ACHN (cell line): ENCODE measurements at regions not wholly inside any gene's neighbourhood (a gene's known extent, or its start where the extent isn't known, plus 50 kb on each side); places are given as distances from the start of the nearest gene placed in this dataset.

Experiments used
- DNase-seq: peaks from one replicate; pipeline ENCODE4 v3.0.0-alpha.2; 2015
- in situ Hi-C: cut with HindIII; loops from 2 replicates; pipeline ENCODE4 v1.10.0; 2017; ENCODE audit warnings: low sequenced_read_pairs, low pct_ligation_motif_present, low pct_unique_long_range_greater_than_20kb

DNA sequence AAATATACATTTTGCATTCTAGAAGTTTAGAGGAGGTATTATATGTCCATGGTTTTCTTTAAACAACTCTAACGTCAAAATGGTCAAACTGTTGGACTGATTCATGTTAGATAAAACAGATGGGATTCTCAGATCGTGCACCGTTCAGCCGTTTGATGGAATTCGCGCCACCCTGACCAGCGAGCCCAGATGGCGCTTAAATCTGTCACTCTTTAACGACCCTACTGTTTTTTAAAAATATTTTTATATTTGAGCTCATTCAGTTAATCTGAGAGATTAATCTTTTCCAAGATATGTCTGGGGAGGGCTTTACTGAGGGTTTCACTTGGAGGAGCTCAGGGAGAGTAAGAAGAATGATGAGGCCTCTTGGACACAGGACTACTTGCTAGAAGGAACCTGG lies 164.4 kb downstream of the TM9SF2 start:
- in situ Hi-C loops = no loop called here
- DNase-seq = no peak

DNA sequence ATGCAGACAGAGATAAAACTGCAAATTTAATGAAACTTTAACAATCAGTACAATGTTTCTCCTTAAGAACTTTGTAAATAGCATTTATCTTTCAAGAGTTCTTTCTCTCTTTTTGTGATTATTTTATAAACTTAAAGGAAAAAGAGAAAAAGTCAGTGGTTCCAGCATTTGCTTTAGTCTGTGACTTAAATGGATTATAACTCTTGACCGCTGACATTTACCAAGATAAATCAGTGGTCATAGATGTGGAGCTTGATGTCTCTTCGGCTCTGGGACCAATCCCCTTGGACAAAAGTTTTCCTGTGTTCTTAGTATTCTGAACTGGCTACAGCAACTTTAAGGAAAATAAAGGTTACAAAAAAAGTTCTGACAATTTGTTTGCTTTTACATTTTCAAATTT lies 162.6 kb downstream of the TM9SF2 start:
- in situ Hi-C loops = no loop called here

DNA sequence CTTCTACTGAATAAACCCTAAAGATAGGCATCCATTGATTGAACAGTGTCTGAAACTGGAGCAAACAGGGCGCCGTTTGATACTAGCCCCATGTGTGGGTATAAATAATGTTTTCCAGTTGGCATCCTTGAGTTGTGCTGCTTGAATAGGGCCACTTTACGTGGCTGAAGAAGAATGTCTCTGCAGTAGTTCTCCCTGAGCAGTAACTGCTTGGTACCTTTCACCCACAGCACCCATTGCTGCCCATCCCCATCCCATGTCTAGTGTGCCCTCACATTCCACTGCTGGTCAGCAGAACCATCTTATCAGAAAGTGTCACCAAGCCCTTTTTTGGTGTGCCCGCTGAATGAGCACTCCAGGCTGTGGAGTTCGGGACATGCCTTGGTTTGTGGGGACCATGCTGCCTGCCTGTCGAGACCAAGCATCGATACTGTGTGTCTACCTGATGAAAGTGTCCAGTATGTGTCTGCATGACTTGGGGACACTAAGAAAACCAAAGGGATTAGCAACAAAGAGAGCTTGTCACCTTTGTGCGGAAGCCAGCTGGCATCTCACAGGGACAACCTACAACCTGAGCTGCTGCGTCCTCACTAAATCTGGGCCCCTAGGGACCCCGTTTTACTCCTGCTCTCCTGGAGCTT lies 162.0 kb downstream of the TM9SF2 start:
- no peak for DNase-seq
- in situ Hi-C loops = no loop called here

More for the DNA sequence above, 162.6 kb downstream of the TM9SF2 start:
- DNase-seq = no peak

DNA sequence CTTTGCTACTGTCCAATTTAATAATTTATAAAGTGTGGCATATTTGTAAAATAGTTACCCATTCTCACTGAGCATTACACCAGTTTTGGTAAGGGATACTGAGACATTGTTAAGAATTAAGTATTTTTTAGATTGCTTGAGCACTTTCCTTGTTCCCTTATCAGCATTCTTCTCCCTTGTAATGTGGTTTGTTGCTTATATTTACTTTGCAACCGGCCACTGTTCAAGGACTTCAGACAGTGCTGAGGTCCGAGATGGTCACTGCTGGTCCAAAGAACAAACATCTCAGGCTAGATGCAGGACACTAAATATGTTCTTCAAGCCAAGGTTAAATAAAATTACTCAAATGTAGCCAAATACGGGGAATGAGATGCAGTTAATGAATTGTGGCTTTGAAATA lies 161.4 kb downstream of the TM9SF2 start:
- no peak for DNase-seq
- in situ Hi-C loops = no loop called here

DNA sequence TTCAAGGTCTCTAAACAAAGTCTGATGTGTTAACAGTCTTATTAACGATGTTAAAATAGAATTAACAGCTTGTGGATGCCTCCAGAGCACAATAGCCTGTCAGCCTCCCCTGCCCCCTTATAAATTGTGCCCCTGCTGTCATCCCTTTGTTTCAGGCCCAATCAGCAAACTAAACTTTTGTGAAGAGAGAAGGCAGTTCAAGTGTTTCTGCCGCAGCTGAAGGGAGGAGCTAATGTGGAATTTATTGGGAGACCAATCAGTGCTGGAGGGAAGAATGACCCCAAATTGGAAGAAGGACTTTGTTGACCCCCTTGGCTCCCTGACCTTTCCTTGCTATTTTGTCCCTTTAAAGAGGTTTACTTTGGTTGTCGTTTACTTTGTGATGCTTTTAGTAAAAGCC lies 160.5 kb downstream of the TM9SF2 start:
- no peak for DNase-seq
- in situ Hi-C loops = no loop called here

DNA sequence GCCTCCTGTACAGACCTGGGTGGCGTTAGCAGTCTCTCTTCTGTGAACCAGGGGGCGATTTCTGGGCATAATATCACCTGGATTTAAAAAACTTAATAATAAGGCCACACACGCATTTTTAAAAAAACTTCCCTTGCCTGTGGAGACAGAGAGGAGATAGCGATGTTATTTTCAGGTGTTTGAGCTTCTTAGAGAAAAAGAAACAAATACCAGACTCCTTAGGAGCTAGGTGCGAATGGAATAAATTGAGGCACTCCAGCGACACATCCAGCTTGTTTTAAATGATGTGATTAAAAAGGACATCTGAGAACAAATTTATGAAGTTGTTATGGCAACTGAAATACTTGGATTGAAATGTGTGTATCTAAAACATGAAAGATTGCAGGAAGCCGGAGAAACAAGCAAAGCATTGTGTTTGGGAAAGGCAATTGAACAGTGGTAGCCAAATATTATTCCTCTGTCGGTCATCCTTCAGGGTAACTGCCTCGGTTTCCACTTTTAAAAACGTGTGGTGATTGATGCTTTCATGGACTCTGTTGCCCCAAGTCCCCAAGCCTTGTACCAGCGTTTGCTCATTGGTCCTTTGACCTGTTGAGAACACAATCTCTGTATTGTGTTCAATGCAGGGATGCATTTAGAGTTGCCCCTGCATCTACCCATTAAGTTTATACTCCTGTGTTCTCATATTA lies 158.7 kb downstream of the TM9SF2 start:
- no peak for DNase-seq
- in situ Hi-C loops = no loop called here

DNA sequence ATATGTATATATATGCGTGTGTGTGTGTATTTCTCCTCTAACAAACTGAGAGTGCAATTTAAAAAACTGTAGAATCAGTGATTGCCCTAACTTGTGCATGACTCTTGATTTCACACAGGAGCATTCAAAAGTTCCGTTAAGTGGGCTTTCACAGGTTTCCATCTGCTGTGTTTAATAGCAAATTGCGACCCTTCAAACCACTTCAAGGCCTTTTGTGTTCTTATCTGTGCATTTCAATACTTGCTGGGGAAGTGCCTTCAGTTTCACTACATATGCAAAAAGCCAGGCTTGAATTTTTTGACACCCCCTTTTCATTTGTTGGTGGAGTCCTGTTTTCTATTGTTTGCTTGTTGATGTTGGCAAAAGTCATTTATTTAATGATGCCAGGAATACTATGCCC lies 158.0 kb downstream of the TM9SF2 start:
- in situ Hi-C loops = no loop called here

DNA sequence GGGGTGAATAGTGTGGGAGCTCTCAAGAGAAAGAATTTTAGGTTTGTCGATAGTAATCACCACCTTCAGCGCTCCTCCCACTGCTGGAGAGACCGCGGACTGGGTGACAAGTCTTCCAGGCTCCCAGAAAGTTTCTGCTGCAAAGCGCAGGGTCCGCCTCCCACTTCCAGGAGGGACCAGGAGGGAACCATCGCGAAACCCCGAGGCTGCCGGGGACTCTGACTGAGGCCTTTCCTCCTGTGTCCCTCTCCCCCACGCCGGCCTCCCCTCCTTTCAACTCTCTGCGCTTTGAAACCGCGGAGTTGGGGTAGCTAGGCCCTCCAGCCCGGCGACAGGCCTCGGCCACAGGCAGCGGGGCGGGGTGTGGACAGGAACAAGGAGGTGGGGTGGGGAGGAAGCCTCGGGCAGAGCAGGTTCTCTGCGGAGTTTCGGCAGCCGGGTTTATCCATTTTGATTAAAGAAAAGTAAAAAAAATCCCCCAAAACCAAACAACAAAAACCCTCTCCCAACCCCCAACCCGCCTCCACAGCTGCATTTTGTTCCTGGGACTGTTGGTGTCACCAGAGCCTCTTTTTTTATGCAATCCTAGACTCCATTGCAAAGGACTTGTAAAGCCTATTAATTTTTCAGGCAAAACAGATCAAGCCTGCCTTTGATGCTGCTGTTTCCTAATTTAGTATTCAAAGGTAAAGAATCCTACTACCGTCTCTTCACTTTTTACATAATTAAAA lies 157.2 kb downstream of the TM9SF2 start:
- in situ Hi-C loops = no loop called here
- DNase-seq = peak; percentile 59

More for the DNA sequence above, 158.0 kb downstream of the TM9SF2 start:
- DNase-seq = no peak

DNA sequence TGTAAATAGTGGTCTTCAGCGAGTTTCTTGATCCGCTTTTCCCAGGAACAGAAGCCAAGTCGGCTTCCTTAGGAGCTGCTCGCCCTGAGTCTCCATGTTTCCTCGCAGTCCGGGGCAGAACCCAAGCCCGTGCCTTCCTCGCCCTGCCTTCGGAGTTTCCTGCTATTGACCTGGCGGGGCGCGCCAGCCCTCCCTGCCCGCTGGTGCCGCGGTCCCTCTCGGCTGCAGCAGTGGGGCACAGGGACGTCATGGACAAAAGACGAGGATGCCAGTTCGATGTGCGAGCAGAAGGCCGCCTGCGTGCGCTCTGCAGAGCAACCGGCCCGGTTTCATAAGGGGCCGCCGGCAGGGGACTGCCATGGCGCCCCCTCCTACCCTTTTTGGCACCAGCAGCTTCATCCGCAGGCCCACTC lies 156.6 kb downstream of the TM9SF2 start:
- no peak for DNase-seq
- in situ Hi-C loops = no loop called here

DNA sequence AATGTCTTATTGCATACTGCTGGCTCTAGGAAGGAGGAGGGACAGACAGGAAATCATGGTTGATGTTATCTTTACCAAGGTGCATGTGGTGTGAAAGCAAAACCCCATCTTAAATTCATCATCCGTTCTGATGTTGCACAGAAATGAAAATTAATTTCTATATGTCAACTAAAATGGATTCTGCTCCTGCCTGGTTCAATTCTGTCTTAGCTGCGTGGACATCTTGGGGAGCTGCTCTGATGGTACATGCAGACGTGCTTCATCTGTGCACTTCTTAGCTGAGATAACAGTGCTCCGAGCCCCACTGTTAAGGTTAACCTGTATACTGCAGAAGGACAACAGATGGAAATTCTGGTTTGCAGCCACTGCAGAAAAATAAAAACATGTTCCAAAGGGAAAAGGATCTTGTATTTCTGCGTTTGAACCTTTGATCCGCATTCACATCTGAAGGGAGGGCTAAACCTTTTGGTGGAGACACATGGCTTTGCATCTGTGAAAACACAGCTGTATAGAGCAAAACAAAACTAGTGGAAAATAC lies 155.6 kb downstream of the TM9SF2 start:
- DNase-seq = no peak

DNA sequence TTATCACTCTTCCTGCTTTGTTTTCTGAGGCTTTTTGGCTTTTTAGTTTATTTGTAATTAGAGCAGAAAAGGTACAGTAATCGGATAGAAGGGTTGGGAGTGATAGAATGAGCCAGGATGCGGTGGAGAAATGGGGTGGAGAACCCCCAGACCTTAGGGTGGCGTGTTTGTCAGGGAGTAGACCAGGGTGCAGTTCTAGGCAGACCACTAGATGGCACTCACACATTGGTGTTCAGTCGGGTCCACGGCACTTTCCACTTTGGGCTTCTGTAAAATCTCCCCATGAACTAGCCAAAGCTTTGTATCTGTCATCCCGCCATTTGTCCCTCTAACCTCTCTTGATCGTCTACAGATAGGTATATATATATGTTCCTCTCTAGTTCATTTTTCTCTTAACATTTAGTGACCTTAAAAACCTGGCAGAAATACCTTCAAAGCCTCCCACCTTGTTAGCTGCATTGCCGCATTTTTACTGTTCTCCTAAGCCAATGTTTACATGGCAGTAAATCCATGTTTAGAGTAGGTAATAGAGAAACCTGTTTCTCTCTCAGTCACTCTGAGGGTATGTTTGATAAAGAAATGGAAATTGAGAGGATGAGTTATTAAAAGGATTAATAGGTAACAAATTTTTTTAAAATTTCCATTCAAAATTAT lies 154.9 kb downstream of the TM9SF2 start:
- in situ Hi-C loops = no loop called here
- peak; percentile 78 for DNase-seq

More for the DNA sequence above, 155.6 kb downstream of the TM9SF2 start:
- in situ Hi-C loops = no loop called here

DNA sequence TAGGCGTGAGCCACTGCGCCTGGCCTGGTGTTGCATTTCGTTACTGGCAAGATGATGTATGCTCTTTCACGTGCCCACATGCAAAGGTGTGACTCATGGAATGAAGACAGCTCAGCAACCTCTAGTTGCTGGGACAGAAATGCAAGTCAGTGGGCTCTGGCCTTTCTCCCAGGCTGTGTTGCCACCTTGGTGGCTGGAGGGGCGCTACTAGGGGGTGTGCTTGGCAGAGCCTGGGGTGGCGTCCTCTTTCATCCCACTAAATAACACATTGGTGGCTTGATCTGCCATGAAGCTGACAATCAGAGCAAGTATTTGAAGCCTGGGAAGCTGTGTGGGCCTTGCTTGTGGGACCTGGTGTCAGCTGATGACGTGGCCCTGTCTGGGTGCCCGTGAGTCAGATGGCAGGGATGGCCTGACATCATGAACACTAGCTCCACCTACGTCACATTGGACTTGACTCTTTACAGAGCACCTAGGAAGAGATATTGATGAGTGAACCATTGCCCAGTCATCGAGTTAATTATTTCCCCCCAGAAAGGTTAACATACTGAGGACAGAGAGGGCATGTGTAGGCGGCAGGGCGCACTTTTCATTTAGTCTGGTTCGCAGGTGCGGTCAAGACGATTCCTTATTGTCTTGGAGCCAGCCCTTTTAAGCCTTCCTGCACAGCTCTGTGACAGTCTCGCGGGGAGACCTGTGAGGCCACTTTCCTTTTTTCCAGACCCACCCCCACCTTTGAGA lies 154.2 kb downstream of the TM9SF2 start:
- in situ Hi-C loops = no loop called here

DNA sequence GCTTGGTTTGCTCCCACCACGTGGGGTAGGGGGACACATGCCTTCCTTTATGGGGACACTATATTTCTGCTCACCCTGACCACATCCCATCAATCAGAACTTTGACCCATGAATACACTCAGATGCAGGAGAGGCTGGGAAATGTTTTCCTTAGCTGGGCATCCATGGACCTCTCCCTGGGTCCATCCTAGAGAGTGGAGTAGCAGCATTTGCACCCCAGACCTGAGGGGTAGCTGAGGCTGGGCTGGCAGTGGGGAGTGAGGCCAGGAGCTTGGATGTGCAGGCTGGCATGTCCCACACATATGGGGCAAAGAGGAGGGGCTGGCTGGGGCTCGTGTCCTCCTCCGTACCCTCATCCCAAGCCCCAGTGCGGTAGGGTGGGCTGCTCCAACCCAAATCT lies 152.8 kb downstream of the TM9SF2 start:
- DNase-seq = no peak
- in situ Hi-C loops = no loop called here

More for the DNA sequence above, 154.2 kb downstream of the TM9SF2 start:
- peak; percentile 96 for DNase-seq

DNA sequence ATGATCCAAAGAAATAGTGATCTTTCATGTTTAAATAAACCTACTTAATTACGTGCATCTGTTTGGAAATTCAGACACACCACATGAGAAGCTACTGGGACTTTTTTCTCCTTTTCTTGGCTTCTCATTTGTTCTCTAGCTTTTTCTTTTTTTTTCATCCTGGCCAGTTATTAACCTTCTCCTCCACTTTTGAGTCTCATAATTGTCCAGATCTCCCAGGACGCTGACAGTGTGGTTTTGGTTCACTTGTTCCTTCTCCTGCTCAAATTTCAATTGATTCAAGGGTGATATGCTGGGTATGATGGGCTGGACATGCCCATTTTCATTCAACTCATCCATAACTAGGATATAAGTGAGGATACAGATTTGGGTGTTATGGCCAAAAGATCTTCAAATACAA lies 152.3 kb downstream of the TM9SF2 start:
- no peak for DNase-seq
- in situ Hi-C loops = no loop called here

DNA sequence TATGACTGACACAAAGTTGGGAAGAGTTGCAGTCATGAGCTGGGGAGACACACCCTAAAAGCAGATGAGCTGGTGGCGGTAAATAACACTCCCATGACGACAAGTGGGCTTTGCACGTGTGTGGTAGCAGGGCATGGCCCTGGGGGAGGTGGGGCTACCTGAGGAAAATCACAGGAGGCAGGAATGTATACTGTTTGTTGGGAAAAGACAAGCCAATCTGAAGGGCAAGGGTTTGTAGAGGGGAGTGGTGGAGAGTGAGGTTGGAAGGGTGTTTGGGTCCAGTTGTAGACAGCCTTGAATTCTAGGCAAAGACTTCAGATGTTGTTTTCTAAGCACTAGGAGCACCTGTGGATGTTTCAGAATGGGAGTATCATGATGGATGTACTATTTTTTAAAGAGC lies 151.6 kb downstream of the TM9SF2 start:
- in situ Hi-C loops = no loop called here
- no peak for DNase-seq

DNA sequence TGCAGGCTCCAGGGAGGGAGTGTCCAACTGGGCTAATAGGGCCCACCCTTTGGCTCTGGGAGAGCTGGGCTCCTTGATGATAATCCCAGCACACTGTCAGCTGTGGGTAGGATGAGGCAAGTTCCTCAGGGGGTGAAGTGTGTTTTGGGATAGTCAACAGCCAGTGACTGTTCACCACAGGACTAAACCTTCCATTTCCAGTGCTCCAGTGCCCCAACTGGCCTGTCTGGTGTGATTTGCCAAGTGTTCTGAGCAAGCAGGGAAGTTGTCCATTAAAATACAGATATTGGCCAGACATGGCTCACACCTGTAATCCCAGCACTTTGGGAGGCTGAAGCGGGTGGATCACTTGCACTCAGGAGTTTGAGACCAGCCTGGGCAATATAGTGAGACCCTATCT lies 150.9 kb downstream of the TM9SF2 start:
- no peak for DNase-seq
- in situ Hi-C loops = no loop called here

DNA sequence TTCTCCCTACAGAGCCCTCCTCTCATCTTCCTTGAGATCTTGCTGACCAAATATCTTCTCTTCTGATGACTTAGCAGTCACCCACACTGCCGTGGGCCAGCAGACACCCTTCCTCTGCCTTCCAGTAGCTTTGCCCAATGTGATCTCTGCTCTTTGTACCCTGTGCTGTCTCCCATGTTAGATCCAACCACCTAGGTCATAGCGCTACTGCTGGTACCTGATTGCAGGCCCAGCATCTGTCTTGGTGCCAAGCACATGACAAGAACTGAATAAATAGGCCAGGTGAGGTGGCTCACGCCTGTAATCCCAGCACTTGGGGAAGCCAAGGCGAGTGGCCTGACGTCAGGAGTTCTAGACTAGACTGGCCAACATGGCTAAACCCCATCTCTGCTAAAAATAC lies 149.7 kb downstream of the TM9SF2 start:
- in situ Hi-C loops = no loop called here

DNA sequence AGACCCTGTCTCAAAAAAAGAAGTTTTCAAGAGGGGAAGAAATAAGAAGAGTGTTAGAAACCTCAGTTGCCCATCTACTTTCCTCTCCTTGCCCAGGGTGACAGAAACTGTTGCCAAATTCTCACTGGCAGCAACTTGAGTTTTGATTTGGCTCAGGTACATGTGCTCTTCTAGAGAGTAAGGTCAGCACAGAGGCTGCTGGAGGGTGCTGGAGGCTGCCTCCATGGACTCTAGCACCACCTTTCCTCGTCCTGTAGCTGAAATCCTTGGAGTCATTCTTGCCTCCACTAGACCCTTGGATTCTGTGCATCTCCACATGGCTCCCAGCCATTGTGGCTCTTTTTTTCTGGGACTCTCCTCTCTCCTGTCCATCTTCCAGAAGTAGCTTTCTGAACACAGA lies 149.1 kb downstream of the TM9SF2 start:
- in situ Hi-C loops = no loop called here
- no peak for DNase-seq

More for the DNA sequence above, 149.7 kb downstream of the TM9SF2 start:
- DNase-seq = no peak
